ENCODE measurements at regions not wholly inside any gene's neighbourhood (a gene's known extent, or its start where the extent isn't known, plus 50 kb on each side); places are given as distances from the start of the nearest gene placed in this dataset.

- no peak for DNase-seq
Measured at GRCh38 chr1:39141925-39142324, 62.6 kb upstream of the MACF1 start.

- peak; percentile 8 for DNase-seq
Measured at GRCh38 chr1:39142401-39143060, 62.0 kb upstream of the MACF1 start.

- no peak for DNase-seq
Measured at GRCh38 chr1:39144924-39145323, 59.6 kb upstream of the MACF1 start.

GRCh38 chr1:39145331-39145965 is 59.0 kb upstream of the MACF1 start:
- no peak for DNase-seq

GRCh38 chr1:39146681-39147080 is 57.8 kb upstream of the MACF1 start:
- DNase-seq, result no peak

- DNase-seq, result no peak
Measured at GRCh38 chr1:39147099-39148025, 57.1 kb upstream of the MACF1 start.

- no peak for DNase-seq
Measured at GRCh38 chr1:39148942-39149341, 55.6 kb upstream of the MACF1 start.

- no peak for DNase-seq
Measured at GRCh38 chr1:39149509-39149908, 55.0 kb upstream of the MACF1 start.

- no peak for DNase-seq
Measured at GRCh38 chr1:39150779-39151178, 53.7 kb upstream of the MACF1 start.

- DNase-seq, result no peak
Measured at GRCh38 chr1:39151267-39151666, 53.2 kb upstream of the MACF1 start.

- DNase-seq, result no peak
Measured at GRCh38 chr1:39152923-39153322, 51.6 kb upstream of the MACF1 start.

- no peak for DNase-seq
Measured at GRCh38 chr1:39153684-39154083, 50.8 kb upstream of the MACF1 start.

GRCh38 chr1:39154553-39155421 is 49.7 kb upstream of the MACF1 start:
- no peak for DNase-seq
